SK-N-SH treated with all-trans-retinoic acid at 6 μM for 48 hours (cell line): ENCODE measurements at regions not wholly inside any gene's neighbourhood (a gene's known extent, or its start where the extent isn't known, plus 50 kb on each side); places are given as distances from the start of the nearest gene placed in this dataset.

Source experiments
- ATAC-seq: fragments of 200-7000 bp; cut with Tn5 transposase; 3 replicates; pipeline ENCODE4 v1.9.1; 2020; ENCODE audit warnings: mild to moderate bottlenecking, moderate library complexity
- ARNTL ChIP-seq: fragments of 450-650 bp; formaldehyde crosslinking; IDR thresholded peaks from 2 replicates; pipeline ENCODE4 v1.5.0; 2020; ENCODE audit warnings: low read depth, mild to moderate bottlenecking, moderate library complexity, borderline replicate concordance
- BACH2 ChIP-seq: fragments of 250-450 bp; sonication (Bioruptor Pico); IDR thresholded peaks from 2 replicates; pipeline ENCODE4 v1.9.0; 2021; ENCODE audit warnings: mild to moderate bottlenecking, borderline replicate concordance
- CSDC2 ChIP-seq: fragments of 250-450 bp; sonication (Bioruptor Pico); IDR thresholded peaks from 2 replicates; pipeline ENCODE4 v1.5.0; 2020; ENCODE audit warnings: mild to moderate bottlenecking, moderate library complexity
- ESRRG ChIP-seq: fragments of 250-450 bp; sonication (Bioruptor Pico); IDR thresholded peaks from 2 replicates; pipeline ENCODE4 v1.6.1; 2021; ENCODE audit warnings: mild to moderate bottlenecking
- GLIS3 ChIP-seq: fragments of 250-450 bp; sonication (Bioruptor Pico); IDR thresholded peaks from 2 replicates; pipeline ENCODE4 v1.5.0; 2020; ENCODE audit warnings: mild to moderate bottlenecking, moderate library complexity
- ISL1 ChIP-seq: fragments of 250-450 bp; sonication (Bioruptor Pico); IDR thresholded peaks from 2 replicates; pipeline ENCODE4 v2.1.2; 2022; ENCODE audit warnings: mild to moderate bottlenecking, moderate library complexity
- OSR1 ChIP-seq: fragments of 250-450 bp; sonication (Bioruptor Pico); IDR thresholded peaks from 2 replicates; pipeline ENCODE4 v1.8.0; 2022; ENCODE audit warnings: moderate library complexity, mild to moderate bottlenecking, inconsistent platforms
- RARB ChIP-seq: fragments of 250-450 bp; sonication (Bioruptor Pico); IDR thresholded peaks from 2 replicates; pipeline ENCODE4 v1.8.0; 2021; ENCODE audit warnings: mild to moderate bottlenecking, moderate library complexity
- SNAI2 ChIP-seq: fragments of 250-450 bp; sonication (Bioruptor Pico); IDR thresholded peaks from 2 replicates; pipeline ENCODE4 v1.5.0; 2020; ENCODE audit warnings: mild to moderate bottlenecking, moderate library complexity
- TCF4 ChIP-seq: fragments of 250-450 bp; sonication (Bioruptor Pico); IDR thresholded peaks from 2 replicates; pipeline ENCODE4 v1.8.0; 2021; ENCODE audit warnings: mild to moderate bottlenecking, moderate library complexity, borderline replicate concordance
- TOX ChIP-seq: fragments of 250-450 bp; sonication (Bioruptor Pico); IDR thresholded peaks from 2 replicates; pipeline ENCODE4 v1.8.0; 2021; ENCODE audit warnings: mild to moderate bottlenecking, moderate library complexity, borderline replicate concordance
- ZC3H10 ChIP-seq: fragments of 250-450 bp; sonication (Bioruptor Pico); IDR thresholded peaks from 2 replicates; pipeline ENCODE4 v1.5.1; 2021; ENCODE audit warnings: mild to moderate bottlenecking, moderate library complexity
- ZFP3 ChIP-seq: fragments of 250-450 bp; sonication (Bioruptor Pico); IDR thresholded peaks from 2 replicates; pipeline ENCODE4 v1.5.0; 2020; ENCODE audit warnings: mild to moderate bottlenecking, moderate library complexity
- ZFP30 ChIP-seq: fragments of 450-650 bp; formaldehyde crosslinking; IDR thresholded peaks from 2 replicates; pipeline ENCODE4 v1.5.0; 2022; ENCODE audit warnings: mild to moderate bottlenecking, moderate library complexity
- ZNF565 ChIP-seq: fragments of 450-650 bp; formaldehyde crosslinking; conservative IDR thresholded peaks from 2 replicates; pipeline ENCODE4 v1.5.0; 2020; ENCODE audit warnings: low read depth, mild to moderate bottlenecking, moderate library complexity
- ZNF70 ChIP-seq: fragments of 450-650 bp; formaldehyde crosslinking; IDR thresholded peaks from 2 replicates; pipeline ENCODE4 v1.5.0; 2020; ENCODE audit warnings: mild to moderate bottlenecking, moderate library complexity
- ZNF8 ChIP-seq: fragments of 450-650 bp; formaldehyde crosslinking; IDR thresholded peaks from 2 replicates; pipeline ENCODE4 v1.5.0; 2020; ENCODE audit warnings: mild to moderate bottlenecking, moderate library complexity
- TF ChIP-seq, protein P1 (sequence below): fragments of 250-450 bp; sonication (Bioruptor Pico); IDR thresholded peaks from 2 replicates; pipeline ENCODE4 v1.5.1; 2021; ENCODE audit warnings: mild to moderate bottlenecking, moderate library complexity
- TF ChIP-seq, protein P2 (sequence below): fragments of 250-450 bp; sonication (Bioruptor Pico); IDR thresholded peaks from 2 replicates; pipeline ENCODE4 v1.5.1; 2020; ENCODE audit warnings: low read depth, mild to moderate bottlenecking, moderate library complexity
- TF ChIP-seq, protein P3 (sequence below): fragments of 250-450 bp; sonication (Bioruptor Pico); IDR thresholded peaks from 2 replicates; pipeline ENCODE4 v1.8.0; 2020; ENCODE audit warnings: mild to moderate bottlenecking, moderate library complexity, borderline replicate concordance
- TF ChIP-seq, protein P4 (sequence below): fragments of 250-450 bp; sonication (Bioruptor Pico); IDR thresholded peaks from 2 replicates; pipeline ENCODE4 v1.5.0; 2020; ENCODE audit warnings: mild to moderate bottlenecking, moderate library complexity
- TF ChIP-seq, protein P5 (sequence below): fragments of 250-450 bp; sonication (Bioruptor Pico); IDR thresholded peaks from 2 replicates; pipeline ENCODE4 v1.8.0; 2021; ENCODE audit warnings: low read depth, mild to moderate bottlenecking, moderate library complexity, borderline replicate concordance

DNA sequence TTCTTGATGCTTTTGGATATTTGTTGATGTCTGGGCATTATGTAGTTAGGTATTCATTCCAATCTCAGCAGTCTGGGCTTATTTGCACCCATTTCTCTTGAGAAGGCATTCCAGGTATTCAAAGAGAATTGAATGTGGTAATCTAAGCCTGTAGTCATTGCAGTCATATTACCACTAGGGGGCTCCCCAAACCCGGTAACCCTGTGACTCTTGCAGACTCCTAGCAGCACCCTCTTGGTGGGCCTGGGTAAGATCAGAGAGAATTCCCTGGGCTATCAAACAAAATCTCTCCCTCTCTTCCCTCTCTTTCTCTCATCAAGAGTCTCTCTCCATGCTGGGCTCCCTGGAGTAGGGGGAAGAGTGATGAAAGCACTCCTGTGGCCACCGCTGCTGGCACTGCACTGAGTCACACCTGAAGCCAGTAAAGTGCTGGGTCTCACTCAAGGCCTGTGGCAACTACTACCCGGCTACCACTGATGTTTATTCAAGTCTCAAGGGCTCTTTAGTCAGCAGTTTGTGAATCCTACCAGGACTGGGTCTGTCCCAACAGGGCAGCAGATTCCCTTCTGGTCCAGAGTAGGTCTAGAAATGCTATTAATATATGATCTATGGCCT lies 187.7 kb upstream of the NUDT10 start:
- no peak for TF ChIP-seq GLIS3 (CRISPR knock-in tag)
- TF ChIP-seq, protein P1, sequence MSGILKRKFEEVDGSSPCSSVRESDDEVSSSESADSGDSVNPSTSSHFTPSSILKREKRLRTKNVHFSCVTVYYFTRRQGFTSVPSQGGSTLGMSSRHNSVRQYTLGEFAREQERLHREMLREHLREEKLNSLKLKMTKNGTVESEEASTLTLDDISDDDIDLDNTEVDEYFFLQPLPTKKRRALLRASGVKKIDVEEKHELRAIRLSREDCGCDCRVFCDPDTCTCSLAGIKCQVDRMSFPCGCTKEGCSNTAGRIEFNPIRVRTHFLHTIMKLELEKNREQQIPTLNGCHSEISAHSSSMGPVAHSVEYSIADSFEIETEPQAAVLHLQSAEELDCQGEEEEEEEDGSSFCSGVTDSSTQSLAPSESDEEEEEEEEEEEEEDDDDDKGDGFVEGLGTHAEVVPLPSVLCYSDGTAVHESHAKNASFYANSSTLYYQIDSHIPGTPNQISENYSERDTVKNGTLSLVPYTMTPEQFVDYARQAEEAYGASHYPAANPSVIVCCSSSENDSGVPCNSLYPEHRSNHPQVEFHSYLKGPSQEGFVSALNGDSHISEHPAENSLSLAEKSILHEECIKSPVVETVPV (CRISPR knock-in tag) = no peak
- no peak for TF ChIP-seq ZFP30 (CRISPR knock-in tag)
- no peak for TF ChIP-seq TOX (CRISPR knock-in tag)
- TF ChIP-seq ZFP3 (CRISPR knock-in tag) = no peak
- no peak for TF ChIP-seq OSR1 (CRISPR knock-in tag)
- TF ChIP-seq, protein P2, sequence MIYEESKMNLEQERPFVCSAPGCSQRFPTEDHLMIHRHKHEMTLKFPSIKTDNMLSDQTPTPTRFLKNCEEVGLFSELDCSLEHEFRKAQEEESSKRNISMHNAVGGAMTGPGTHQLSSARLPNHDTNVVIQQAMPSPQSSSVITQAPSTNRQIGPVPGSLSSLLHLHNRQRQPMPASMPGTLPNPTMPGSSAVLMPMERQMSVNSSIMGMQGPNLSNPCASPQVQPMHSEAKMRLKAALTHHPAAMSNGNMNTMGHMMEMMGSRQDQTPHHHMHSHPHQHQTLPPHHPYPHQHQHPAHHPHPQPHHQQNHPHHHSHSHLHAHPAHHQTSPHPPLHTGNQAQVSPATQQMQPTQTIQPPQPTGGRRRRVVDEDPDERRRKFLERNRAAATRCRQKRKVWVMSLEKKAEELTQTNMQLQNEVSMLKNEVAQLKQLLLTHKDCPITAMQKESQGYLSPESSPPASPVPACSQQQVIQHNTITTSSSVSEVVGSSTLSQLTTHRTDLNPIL (CRISPR knock-in tag) = no peak
- TF ChIP-seq ESRRG (CRISPR knock-in tag) = no peak
- TF ChIP-seq ZNF565 (CRISPR knock-in tag) = no peak
- TF ChIP-seq, protein P3, sequence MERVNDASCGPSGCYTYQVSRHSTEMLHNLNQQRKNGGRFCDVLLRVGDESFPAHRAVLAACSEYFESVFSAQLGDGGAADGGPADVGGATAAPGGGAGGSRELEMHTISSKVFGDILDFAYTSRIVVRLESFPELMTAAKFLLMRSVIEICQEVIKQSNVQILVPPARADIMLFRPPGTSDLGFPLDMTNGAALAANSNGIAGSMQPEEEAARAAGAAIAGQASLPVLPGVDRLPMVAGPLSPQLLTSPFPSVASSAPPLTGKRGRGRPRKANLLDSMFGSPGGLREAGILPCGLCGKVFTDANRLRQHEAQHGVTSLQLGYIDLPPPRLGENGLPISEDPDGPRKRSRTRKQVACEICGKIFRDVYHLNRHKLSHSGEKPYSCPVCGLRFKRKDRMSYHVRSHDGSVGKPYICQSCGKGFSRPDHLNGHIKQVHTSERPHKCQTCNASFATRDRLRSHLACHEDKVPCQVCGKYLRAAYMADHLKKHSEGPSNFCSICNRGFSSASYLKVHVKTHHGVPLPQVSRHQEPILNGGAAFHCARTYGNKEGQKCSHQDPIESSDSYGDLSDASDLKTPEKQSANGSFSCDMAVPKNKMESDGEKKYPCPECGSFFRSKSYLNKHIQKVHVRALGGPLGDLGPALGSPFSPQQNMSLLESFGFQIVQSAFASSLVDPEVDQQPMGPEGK (CRISPR knock-in tag) = no peak
- TF ChIP-seq ZC3H10 = no peak
- no peak for TF ChIP-seq ZNF70 (CRISPR knock-in tag)
- no peak for TF ChIP-seq RARB (CRISPR knock-in tag)
- ATAC-seq = peak; percentile 96

DNA sequence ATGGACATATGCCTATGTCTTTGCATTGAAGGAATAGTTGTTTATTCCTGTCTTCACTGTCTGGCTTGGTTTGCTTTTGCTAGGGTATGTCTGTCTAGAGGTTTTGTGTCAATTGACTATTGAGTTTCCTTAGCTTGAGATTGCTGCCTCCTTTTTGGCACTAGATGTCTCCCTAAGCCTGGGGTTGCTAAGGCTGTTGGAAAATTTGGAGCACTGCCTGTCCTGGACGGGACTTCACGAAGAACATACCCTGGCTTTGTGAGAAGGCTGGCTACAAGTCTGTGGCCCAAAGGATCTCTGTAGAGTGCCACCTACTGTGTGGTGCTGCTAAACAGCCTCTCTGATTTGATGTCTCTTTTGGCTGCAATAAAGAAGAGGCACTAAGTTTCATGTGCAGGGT lies 183.8 kb upstream of the NUDT10 start:
- ATAC-seq = no peak
- TF ChIP-seq BACH2 (CRISPR knock-in tag) = no peak
- TF ChIP-seq ESRRG (CRISPR knock-in tag) = no peak
- TF ChIP-seq, protein P4, sequence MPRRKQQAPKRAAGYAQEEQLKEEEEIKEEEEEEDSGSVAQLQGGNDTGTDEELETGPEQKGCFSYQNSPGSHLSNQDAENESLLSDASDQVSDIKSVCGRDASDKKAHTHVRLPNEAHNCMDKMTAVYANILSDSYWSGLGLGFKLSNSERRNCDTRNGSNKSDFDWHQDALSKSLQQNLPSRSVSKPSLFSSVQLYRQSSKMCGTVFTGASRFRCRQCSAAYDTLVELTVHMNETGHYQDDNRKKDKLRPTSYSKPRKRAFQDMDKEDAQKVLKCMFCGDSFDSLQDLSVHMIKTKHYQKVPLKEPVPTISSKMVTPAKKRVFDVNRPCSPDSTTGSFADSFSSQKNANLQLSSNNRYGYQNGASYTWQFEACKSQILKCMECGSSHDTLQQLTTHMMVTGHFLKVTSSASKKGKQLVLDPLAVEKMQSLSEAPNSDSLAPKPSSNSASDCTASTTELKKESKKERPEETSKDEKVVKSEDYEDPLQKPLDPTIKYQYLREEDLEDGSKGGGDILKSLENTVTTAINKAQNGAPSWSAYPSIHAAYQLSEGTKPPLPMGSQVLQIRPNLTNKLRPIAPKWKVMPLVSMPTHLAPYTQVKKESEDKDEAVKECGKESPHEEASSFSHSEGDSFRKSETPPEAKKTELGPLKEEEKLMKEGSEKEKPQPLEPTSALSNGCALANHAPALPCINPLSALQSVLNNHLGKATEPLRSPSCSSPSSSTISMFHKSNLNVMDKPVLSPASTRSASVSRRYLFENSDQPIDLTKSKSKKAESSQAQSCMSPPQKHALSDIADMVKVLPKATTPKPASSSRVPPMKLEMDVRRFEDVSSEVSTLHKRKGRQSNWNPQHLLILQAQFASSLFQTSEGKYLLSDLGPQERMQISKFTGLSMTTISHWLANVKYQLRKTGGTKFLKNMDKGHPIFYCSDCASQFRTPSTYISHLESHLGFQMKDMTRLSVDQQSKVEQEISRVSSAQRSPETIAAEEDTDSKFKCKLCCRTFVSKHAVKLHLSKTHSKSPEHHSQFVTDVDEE (CRISPR knock-in tag) = no peak
- TF ChIP-seq ZNF8 (CRISPR knock-in tag) = no peak
- TF ChIP-seq ZNF565 (CRISPR knock-in tag) = no peak
- TF ChIP-seq, protein P2 (CRISPR knock-in tag) = no peak
- no peak for TF ChIP-seq TCF4 (CRISPR knock-in tag)
- no peak for TF ChIP-seq ZC3H10
- TF ChIP-seq CSDC2 (CRISPR knock-in tag) = no peak
- TF ChIP-seq, protein P5, sequence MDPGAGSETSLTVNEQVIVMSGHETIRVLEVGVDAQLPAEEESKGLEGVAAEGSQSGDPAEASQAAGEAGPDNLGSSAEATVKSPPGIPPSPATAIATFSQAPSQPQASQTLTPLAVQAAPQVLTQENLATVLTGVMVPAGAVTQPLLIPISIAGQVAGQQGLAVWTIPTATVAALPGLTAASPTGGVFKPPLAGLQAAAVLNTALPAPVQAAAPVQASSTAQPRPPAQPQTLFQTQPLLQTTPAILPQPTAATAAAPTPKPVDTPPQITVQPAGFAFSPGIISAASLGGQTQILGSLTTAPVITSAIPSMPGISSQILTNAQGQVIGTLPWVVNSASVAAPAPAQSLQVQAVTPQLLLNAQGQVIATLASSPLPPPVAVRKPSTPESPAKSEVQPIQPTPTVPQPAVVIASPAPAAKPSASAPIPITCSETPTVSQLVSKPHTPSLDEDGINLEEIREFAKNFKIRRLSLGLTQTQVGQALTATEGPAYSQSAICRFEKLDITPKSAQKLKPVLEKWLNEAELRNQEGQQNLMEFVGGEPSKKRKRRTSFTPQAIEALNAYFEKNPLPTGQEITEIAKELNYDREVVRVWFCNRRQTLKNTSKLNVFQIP (CRISPR knock-in tag) = no peak
- TF ChIP-seq OSR1 (CRISPR knock-in tag) = no peak
- TF ChIP-seq SNAI2 = no peak
- TF ChIP-seq RARB (CRISPR knock-in tag) = no peak
- no peak for TF ChIP-seq ISL1 (CRISPR knock-in tag)
- no peak for TF ChIP-seq ARNTL
- TF ChIP-seq, protein P3 (CRISPR knock-in tag) = no peak
